Stimulated activated CD8-positive, alpha-beta memory T cell treated with anti-CD3 and anti-CD28 coated beads, Interleukin-2, amount 100 ng/mL, for 1 hour (primary cell): ENCODE measurements at regions not wholly inside any gene's neighbourhood (a gene's known extent, or its start where the extent isn't known, plus 50 kb on each side); places are given as distances from the start of the nearest gene placed in this dataset.
"Not testable (repeated sequence)": the region's sequence is repeated elsewhere in the genome, so short reads cannot be mapped to it uniquely, and the experiment has no call there.

Experiments used
- DNase-seq, 2 donors: peaks; one replicate each; pipeline ENCODE4 v3.0.0-alpha.2; 2020; ENCODE audit warnings: low read depth in 2 of 2

GRCh38 chr7:149604521-149604920 lies 106.9 kb upstream of the ZNF746 start:
- DNase-seq: no peak

GRCh38 chr7:149600669-149601330 lies 103.2 kb upstream of the ZNF746 start:
- not testable (repeated sequence) for DNase-seq

- DNase-seq: no peak
These were observed 102.1 kb upstream of the ZNF746 start for GRCh38 chr7:149599636-149600206.

- no peak for DNase-seq
These were observed 101.2 kb upstream of the ZNF746 start for GRCh38 chr7:149598721-149599308.

GRCh38 chr7:149597789-149598188 lies 100.2 kb upstream of the ZNF746 start:
- not testable (repeated sequence) for DNase-seq

- no peak for DNase-seq
These were observed 97.9 kb upstream of the ZNF746 start for GRCh38 chr7:149595541-149595940.

- no peak for DNase-seq
These were observed 97.5 kb upstream of the ZNF746 start for GRCh38 chr7:149595078-149595477.

- DNase-seq: no peak
These were observed 91.3 kb upstream of the ZNF746 start for GRCh38 chr7:149588930-149589329.

- DNase-seq: no peak
These were observed 89.3 kb upstream of the ZNF746 start for GRCh38 chr7:149586646-149587645.

- no peak for DNase-seq
These were observed 86.9 kb upstream of the ZNF746 start for GRCh38 chr7:149584530-149584929.

GRCh38 chr7:149584009-149584408 lies 86.4 kb upstream of the ZNF746 start:
- no peak for DNase-seq

- DNase-seq: no peak
These were observed 82.7 kb upstream of the ZNF746 start for GRCh38 chr7:149580328-149580727.

- DNase-seq: not testable (repeated sequence)
These were observed 81.8 kb upstream of the ZNF746 start for GRCh38 chr7:149579365-149579764.

- not testable (repeated sequence) for DNase-seq
These were observed 76.8 kb upstream of the ZNF746 start for GRCh38 chr7:149574428-149574827.

GRCh38 chr7:149573519-149573918 lies 75.9 kb upstream of the ZNF746 start:
- no peak for DNase-seq

- DNase-seq: not testable (repeated sequence)
These were observed 75.3 kb upstream of the ZNF746 start for GRCh38 chr7:149572920-149573319.

- DNase-seq: no peak
These were observed 73.2 kb upstream of the ZNF746 start for GRCh38 chr7:149570784-149571183.

GRCh38 chr7:149569726-149570422 lies 72.3 kb upstream of the ZNF746 start:
- no peak for DNase-seq

- no peak for DNase-seq
These were observed 71.6 kb upstream of the ZNF746 start for GRCh38 chr7:149569025-149569725.

GRCh38 chr7:149568218-149568617 lies 70.6 kb upstream of the ZNF746 start:
- no peak for DNase-seq

- DNase-seq: no peak
These were observed 68.5 kb upstream of the ZNF746 start for GRCh38 chr7:149566103-149566502.
